ENCODE measurements at regions not wholly inside any gene's neighbourhood (a gene's known extent, or its start where the extent isn't known, plus 50 kb on each side); places are given as distances from the start of the nearest gene placed in this dataset.

DNA sequence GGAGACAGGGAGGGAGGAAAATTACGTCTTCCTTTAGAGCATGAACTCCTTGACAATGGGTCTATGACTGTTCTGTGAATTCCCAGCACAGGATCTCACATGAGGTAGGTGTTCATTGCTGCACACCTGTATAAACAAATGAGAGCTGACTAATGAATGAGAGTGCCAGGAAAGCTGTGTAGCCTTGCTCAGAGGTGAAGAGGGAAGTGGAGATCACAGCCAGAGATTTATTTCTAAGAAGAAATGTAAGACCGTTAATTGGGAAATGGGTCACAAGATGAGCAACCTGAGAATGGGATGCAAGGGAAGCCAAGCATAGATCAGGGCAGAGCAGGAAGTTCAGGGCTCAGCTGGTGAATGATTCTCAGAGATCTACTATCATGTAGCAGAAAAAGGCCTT, 295.1 kb downstream of the CDK5RAP2 start:
- TF ChIP-seq EP300 (IDR thresholded peaks at IDR 0.05; ENCODE audit: low read depth): no peak
- TF ChIP-seq, protein P1, sequence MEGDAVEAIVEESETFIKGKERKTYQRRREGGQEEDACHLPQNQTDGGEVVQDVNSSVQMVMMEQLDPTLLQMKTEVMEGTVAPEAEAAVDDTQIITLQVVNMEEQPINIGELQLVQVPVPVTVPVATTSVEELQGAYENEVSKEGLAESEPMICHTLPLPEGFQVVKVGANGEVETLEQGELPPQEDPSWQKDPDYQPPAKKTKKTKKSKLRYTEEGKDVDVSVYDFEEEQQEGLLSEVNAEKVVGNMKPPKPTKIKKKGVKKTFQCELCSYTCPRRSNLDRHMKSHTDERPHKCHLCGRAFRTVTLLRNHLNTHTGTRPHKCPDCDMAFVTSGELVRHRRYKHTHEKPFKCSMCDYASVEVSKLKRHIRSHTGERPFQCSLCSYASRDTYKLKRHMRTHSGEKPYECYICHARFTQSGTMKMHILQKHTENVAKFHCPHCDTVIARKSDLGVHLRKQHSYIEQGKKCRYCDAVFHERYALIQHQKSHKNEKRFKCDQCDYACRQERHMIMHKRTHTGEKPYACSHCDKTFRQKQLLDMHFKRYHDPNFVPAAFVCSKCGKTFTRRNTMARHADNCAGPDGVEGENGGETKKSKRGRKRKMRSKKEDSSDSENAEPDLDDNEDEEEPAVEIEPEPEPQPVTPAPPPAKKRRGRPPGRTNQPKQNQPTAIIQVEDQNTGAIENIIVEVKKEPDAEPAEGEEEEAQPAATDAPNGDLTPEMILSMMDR (IDR thresholded peaks at IDR 0.05): no peak
- no peak for TF ChIP-seq POLR2A (IDR thresholded peaks at IDR 0.05)
- TF ChIP-seq POLR2AphosphoS5 (IDR thresholded peaks at IDR 0.05): no peak
